ENCODE measurements at regions not wholly inside any gene's neighbourhood (a gene's known extent, or its start where the extent isn't known, plus 50 kb on each side); places are given as distances from the start of the nearest gene placed in this dataset.

- TF ChIP-seq EP300 (IDR thresholded peaks at IDR 0.05) (no peak), NFE2L2 (conservative IDR thresholded peaks at IDR 0.05; ENCODE audit: low read length) (no peak), MAX (IDR thresholded peaks at IDR 0.05) (no peak)
Measured at GRCh38 chr5:136600306-136600705, 235.0 kb upstream of the TRPC7 start.

Data from A549 (cell line).